ENCODE measurements at regions not wholly inside any gene's neighbourhood (a gene's known extent, or its start where the extent isn't known, plus 50 kb on each side); places are given as distances from the start of the nearest gene placed in this dataset.

- TF ChIP-seq POLR2A (IDR thresholded peaks at IDR 0.05) (no peak), CTCF (IDR thresholded peaks at IDR 0.05) (no peak)
- no peaks in the 10 kb centered on the region for H3K36me3 ChIP-seq
- no peaks in the 10 kb centered on the region for H3K9me3 ChIP-seq
- H3K4me3 ChIP-seq, result no peak overlapping the region
- no peaks in the 10 kb centered on the region for H3K4me1 ChIP-seq
- no peaks in the 10 kb centered on the region for H3K27me3 ChIP-seq
- H3K27ac ChIP-seq, result no peak overlapping the region
- DNase-seq, result no peak
Observed at GRCh38 chr15:93209690-93210445, 120.9 kb upstream of the RGMA start.

- Histone ChIP-seq H3K27ac (no peak overlapping the region), H3K9me3 (no peaks in the 10 kb centered on the region), H3K27me3 (no peaks in the 10 kb centered on the region), H3K36me3 (no peaks in the 10 kb centered on the region), H3K4me3 (no peak overlapping the region), H3K4me1 (no peaks in the 10 kb centered on the region)
- DNase-seq, result no peak
- TF ChIP-seq POLR2A (IDR thresholded peaks at IDR 0.05) (no peak), CTCF (IDR thresholded peaks at IDR 0.05) (no peak)
Observed at GRCh38 chr15:93206893-93207292, 117.9 kb upstream of the RGMA start.

- Histone ChIP-seq H3K9me3 (no peaks in the 10 kb centered on the region), H3K27ac (no peak overlapping the region), H3K4me3 (no peak overlapping the region), H3K4me1 (no peaks in the 10 kb centered on the region), H3K36me3 (no peaks in the 10 kb centered on the region), H3K27me3 (no peaks in the 10 kb centered on the region)
- DNase-seq, result no peak
- TF ChIP-seq POLR2A (IDR thresholded peaks at IDR 0.05) (no peak), CTCF (IDR thresholded peaks at IDR 0.05) (no peak)
Observed at GRCh38 chr15:93205413-93205812, 116.4 kb upstream of the RGMA start.

GRCh38 chr15:93203036-93203435 is 114.0 kb upstream of the RGMA start:
- Histone ChIP-seq H3K9me3 (no peaks in the 10 kb centered on the region), H3K27me3 (no peaks in the 10 kb centered on the region), H3K4me1 (no peaks in the 10 kb centered on the region), H3K4me3 (no peak overlapping the region), H3K36me3 (no peaks in the 10 kb centered on the region), H3K27ac (no peak overlapping the region)
- no peak for DNase-seq
- TF ChIP-seq POLR2A (IDR thresholded peaks at IDR 0.05) (no peak), CTCF (IDR thresholded peaks at IDR 0.05) (no peak)

GRCh38 chr15:93202405-93202804 is 113.4 kb upstream of the RGMA start:
- Histone ChIP-seq H3K9me3 (no peaks in the 10 kb centered on the region), H3K27ac (no peak overlapping the region), H3K4me1 (no peaks in the 10 kb centered on the region), H3K36me3 (no peaks in the 10 kb centered on the region), H3K27me3 (no peaks in the 10 kb centered on the region), H3K4me3 (no peak overlapping the region)
- TF ChIP-seq CTCF (IDR thresholded peaks at IDR 0.05) (no peak), POLR2A (IDR thresholded peaks at IDR 0.05) (no peak)
- no peak for DNase-seq

GRCh38 chr15:93201940-93202339 is 112.9 kb upstream of the RGMA start:
- Histone ChIP-seq H3K4me3 (no peak overlapping the region), H3K27me3 (no peaks in the 10 kb centered on the region), H3K27ac (no peak overlapping the region), H3K36me3 (no peaks in the 10 kb centered on the region), H3K9me3 (no peaks in the 10 kb centered on the region), H3K4me1 (no peaks in the 10 kb centered on the region)
- no peak for DNase-seq
- no peak for TF ChIP-seq CTCF (IDR thresholded peaks at IDR 0.05)
- TF ChIP-seq POLR2A (IDR thresholded peaks at IDR 0.05), result no peak
